PC-3 (cell line): ENCODE measurements at regions not wholly inside any gene's neighbourhood (a gene's known extent, or its start where the extent isn't known, plus 50 kb on each side); places are given as distances from the start of the nearest gene placed in this dataset.
A peak's percentile ranks its signal among the peaks of the same experiment; 100 is the strongest.

Experiments used
- ATAC-seq: fragments of 200-7000 bp; cut with Tn5 transposase; 2 replicates; pipeline ENCODE4 v1.9.1; 2020; ENCODE audit warnings: mild to moderate bottlenecking, moderate library complexity
- BruUV-seq: library from RNA; stranded (reverse); fragments of 400-500 nt; replicated peaks from 2 replicates; lab custom pipeline; 2021; lab: Mats Ljungman, UMichigan
- CTCF ChIA-PET: fragments of 300-600 bp; sonication (Branson Sonifier 250); formaldehyde crosslinking; loops from one replicate; lab custom pipeline; 2022; ENCODE audit warnings: antibody characterized with exemption; lab: Charles Lee
- POLR2A ChIA-PET: fragments of 300-600 bp; sonication (Branson Sonifier 250); formaldehyde crosslinking; loops from one replicate; lab custom pipeline; 2022; ENCODE audit warnings: antibody characterized with exemption; ENCODE audit not compliant: unreplicated experiment; lab: Charles Lee
- DNase-seq: peaks from one replicate; pipeline ENCODE4 v3.0.0-alpha.2; 2015
- H2AFZ ChIP-seq: fragments of 300-600 bp; sonication (generic); 2 replicates; pipeline ENCODE4 v1.6.0; 2016; ENCODE audit warnings: antibody characterized with exemption, low read length
- H3F3A ChIP-seq: fragments of 300-600 bp; sonication (generic); one replicate; pipeline ENCODE4 v1.6.0; 2017; ENCODE audit warnings: antibody characterized with exemption, low read length, control low read depth, mild to moderate bottlenecking; ENCODE audit not compliant: unreplicated experiment
- H3K27ac ChIP-seq: fragments of 300-600 bp; sonication (generic); 2 replicates; pipeline ENCODE4 v1.5.1; 2016; ENCODE audit warnings: mild to moderate bottlenecking, low read length
- H3K27me3 ChIP-seq: fragments of 300-600 bp; sonication (generic); 2 replicates; pipeline ENCODE4 v1.6.1; 2016; ENCODE audit warnings: low read length, mixed read lengths
- H3K36me3 ChIP-seq: fragments of 300-600 bp; sonication (generic); 2 replicates; pipeline ENCODE4 v1.6.1; 2016; ENCODE audit warnings: low read depth, mixed run types, low read length, mixed read lengths
- H3K4me1 ChIP-seq: fragments of 300-600 bp; sonication (generic); 2 replicates; pipeline ENCODE4 v1.5.1; 2016; ENCODE audit warnings: low read length; ENCODE audit not compliant: insufficient read depth
- H3K4me2 ChIP-seq: fragments of 300-600 bp; sonication (generic); 2 replicates; pipeline ENCODE4 v1.6.0; 2016; ENCODE audit warnings: low read length
- H3K4me3 ChIP-seq: fragments of 300-600 bp; sonication (generic); 2 replicates; pipeline ENCODE4 v1.5.1; 2016; ENCODE audit warnings: mild to moderate bottlenecking, low read length, mixed read lengths
- H3K79me2 ChIP-seq: fragments of 300-600 bp; sonication (generic); 2 replicates; pipeline ENCODE4 v1.6.1; 2017; ENCODE audit warnings: low read length, mixed read lengths
- H3K9ac ChIP-seq: fragments of 300-600 bp; sonication (generic); 2 replicates; pipeline ENCODE4 v1.6.0; 2016; ENCODE audit warnings: mild to moderate bottlenecking, low read length
- H3K9me2 ChIP-seq: fragments of 300-600 bp; sonication (generic); replicated peaks from 2 replicates; pipeline ENCODE4 v1.6.1; 2016; ENCODE audit warnings: mixed run types, low read length, mixed read lengths
- H3K9me3 ChIP-seq: fragments of 300-600 bp; sonication (generic); 2 replicates; pipeline ENCODE4 v1.6.1; 2016; ENCODE audit warnings: low read length, mixed read lengths
- H4K20me1 ChIP-seq: fragments of 300-600 bp; sonication (generic); 2 replicates; pipeline ENCODE4 v1.6.1; 2016; ENCODE audit warnings: low read length, mixed read lengths
- EZH2 ChIP-seq: fragments of 300-600 bp; sonication (generic); IDR thresholded peaks from one replicate; pipeline ENCODE4 v1.6.1; 2017; ENCODE audit warnings: antibody characterized with exemption, mild to moderate bottlenecking, low read length; ENCODE audit not compliant: unreplicated experiment
- EZH2phosphoT487 ChIP-seq: fragments of 300-600 bp; sonication (generic); IDR thresholded peaks from 2 replicates; pipeline ENCODE4 v1.6.1; 2018; ENCODE audit warnings: mild to moderate bottlenecking, antibody characterized with exemption, low read length, borderline replicate concordance
- intact Hi-C: fragments of 100-400 bp; cut with micrococcal nuclease; formaldehyde crosslinking; loops from 2 replicates; pipeline ENCODE4 v1.9.0; 2023
- TF ChIP-seq, protein P1 (sequence below): fragments of 300-600 bp; sonication (generic); conservative IDR thresholded peaks from 2 replicates; pipeline ENCODE4 v1.5.1; 2017; ENCODE audit warnings: antibody characterized with exemption, low read depth, mild to moderate bottlenecking, low read length

DNA sequence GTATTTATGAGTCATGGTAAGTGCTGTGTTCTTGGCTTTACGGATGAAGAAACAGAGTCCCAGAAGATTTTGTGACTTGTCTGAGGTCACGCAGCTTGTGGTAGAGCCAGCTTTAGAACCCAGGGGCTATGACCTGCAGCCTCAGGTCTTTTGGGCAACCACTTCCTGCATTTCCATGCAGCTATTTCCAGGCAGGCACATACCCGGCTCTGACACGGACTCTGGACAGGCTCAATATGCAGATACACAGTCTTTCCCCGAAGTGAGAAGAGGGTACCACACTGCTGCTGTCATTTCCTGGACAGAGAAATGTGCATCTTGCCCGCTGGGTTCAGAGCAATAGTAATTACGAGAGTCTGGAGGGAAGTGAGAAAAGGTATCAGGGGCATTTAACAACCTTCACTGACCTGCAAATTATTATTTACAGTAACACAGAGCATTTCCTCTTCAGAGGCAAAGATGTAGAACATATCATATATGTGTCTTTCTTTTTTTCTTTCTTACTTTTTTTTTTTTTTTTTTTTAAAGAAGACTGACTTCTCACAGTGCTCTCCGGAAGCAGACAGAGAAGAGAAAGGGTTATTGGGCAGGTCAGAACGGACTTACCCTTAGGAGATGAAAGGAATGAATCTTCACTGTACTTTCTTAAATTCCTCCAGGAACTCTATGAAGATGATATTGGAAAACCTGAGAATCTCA is 185.1 kb downstream of the CLIC5 start:
- no peaks in the 10 kb centered on the region for H3K9me3 ChIP-seq
- H3K79me2 ChIP-seq: no peaks in the 10 kb centered on the region
- BruUV-seq: no TSS peak
- peak overlapping the region; percentile 22; the same call in 1 of the 2 replicates for H3K4me2 ChIP-seq
- TF ChIP-seq EZH2 (no peak), EZH2phosphoT487 (no peak)
- TF ChIP-seq, protein P1, sequence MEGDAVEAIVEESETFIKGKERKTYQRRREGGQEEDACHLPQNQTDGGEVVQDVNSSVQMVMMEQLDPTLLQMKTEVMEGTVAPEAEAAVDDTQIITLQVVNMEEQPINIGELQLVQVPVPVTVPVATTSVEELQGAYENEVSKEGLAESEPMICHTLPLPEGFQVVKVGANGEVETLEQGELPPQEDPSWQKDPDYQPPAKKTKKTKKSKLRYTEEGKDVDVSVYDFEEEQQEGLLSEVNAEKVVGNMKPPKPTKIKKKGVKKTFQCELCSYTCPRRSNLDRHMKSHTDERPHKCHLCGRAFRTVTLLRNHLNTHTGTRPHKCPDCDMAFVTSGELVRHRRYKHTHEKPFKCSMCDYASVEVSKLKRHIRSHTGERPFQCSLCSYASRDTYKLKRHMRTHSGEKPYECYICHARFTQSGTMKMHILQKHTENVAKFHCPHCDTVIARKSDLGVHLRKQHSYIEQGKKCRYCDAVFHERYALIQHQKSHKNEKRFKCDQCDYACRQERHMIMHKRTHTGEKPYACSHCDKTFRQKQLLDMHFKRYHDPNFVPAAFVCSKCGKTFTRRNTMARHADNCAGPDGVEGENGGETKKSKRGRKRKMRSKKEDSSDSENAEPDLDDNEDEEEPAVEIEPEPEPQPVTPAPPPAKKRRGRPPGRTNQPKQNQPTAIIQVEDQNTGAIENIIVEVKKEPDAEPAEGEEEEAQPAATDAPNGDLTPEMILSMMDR: no peak
- DNase-seq (no peak), ATAC-seq (no peak)
- ChIA-PET POLR2A (no interaction called here), CTCF (no interaction called here)
- H3F3A ChIP-seq: no peaks in the 10 kb centered on the region
- H2AFZ ChIP-seq: no peak overlapping the region; the same call in 1 of the 2 replicates
- no peaks in the 10 kb centered on the region for H3K27me3 ChIP-seq
- H3K9ac ChIP-seq: no peak overlapping the region
- H3K9me2 ChIP-seq: no peaks in the 10 kb centered on the region
- H4K20me1 ChIP-seq: no peaks in the 10 kb centered on the region
- H3K27ac ChIP-seq: no peak overlapping the region
- H3K36me3 ChIP-seq: no peaks in the 10 kb centered on the region
- intact Hi-C loops: no loop called here
- H3K4me1 ChIP-seq: no peaks in the 10 kb centered on the region
- no peak overlapping the region for H3K4me3 ChIP-seq

DNA sequence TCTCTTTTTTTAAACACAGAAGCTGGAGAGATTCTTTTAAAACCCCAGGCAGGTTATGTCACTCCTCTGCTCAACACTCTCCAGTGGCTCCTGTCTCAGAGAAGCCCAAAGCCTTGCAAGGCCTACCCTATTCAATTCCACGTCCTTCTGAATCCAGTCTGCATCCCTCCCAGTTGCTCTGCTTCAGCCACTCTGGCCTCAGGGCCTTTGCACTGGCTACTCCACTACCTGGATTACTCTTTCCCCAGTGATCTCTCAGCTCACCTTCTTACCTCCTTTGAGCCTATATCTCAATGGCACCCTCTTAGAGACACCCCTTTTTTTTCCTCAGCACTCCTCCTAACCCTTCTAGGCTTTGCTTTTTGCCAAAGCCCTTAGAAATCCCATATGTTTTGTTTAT is 185.8 kb downstream of the CLIC5 start:
- CTCF ChIA-PET: no interaction called here
- Histone ChIP-seq H3K9me3 (no peaks in the 10 kb centered on the region), H4K20me1 (no peaks in the 10 kb centered on the region), H3K9ac (no peak overlapping the region), H3K79me2 (no peaks in the 10 kb centered on the region), H3K27me3 (peaks cover under 1% of the 10 kb centered on the region; the same call in 1 of the 2 replicates), H3K4me2 (no peak overlapping the region), H3F3A (no peaks in the 10 kb centered on the region), H3K36me3 (no peaks in the 10 kb centered on the region), H2AFZ (no peak overlapping the region), H3K27ac (no peak overlapping the region), H3K4me3 (no peak overlapping the region), H3K9me2 (no peaks in the 10 kb centered on the region), H3K4me1 (no peaks in the 10 kb centered on the region)
- no peak for TF ChIP-seq EZH2
- intact Hi-C loops: no loop called here
- ATAC-seq (no peak), DNase-seq (no peak)
- POLR2A ChIA-PET: no interaction called here
- BruUV-seq: no TSS peak

DNA sequence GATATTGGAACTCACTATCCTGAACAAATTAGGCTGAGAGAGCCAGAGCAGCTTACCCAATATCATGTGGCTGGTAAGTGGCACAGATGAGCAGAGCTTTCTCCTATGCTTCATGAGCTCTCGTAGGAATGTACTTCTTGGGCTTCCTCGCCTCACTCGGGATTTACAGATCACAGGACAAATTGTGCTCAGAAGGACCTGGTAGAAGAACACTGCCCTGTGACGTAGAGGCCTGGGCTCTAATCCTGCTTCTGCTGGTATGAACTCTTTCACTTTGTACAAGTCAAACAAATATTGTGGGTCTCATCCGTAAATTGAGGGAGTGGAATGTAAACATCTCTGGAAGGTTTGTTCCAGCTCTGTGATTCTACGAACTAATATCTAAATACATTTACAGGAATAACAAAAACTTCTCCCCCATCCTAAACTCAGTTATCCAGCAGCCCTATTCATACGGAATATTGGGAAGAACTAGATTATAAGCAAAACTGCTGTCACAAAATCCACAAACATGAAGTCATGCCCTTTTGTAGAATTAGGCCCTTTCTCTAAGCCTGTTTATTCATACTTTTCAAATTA is 187.6 kb downstream of the CLIC5 start:
- no peaks in the 10 kb centered on the region for H3F3A ChIP-seq
- peaks cover 12% of the 10 kb centered on the region; the same call in 1 of the 2 replicates for H3K27me3 ChIP-seq
- no peak overlapping the region for H2AFZ ChIP-seq
- ChIA-PET POLR2A (no interaction called here), CTCF (interaction anchor here (0.6 to 0.7 kb wide), 2 partner anchors 101 to 102 kb away, joined by 3 to 6 read pairs; no protein-coding TSS in a partner anchor)
- no peak overlapping the region for H3K9ac ChIP-seq
- H3K9me3 ChIP-seq: no peaks in the 10 kb centered on the region
- TF ChIP-seq, protein P1: no peak
- TF ChIP-seq EZH2 (no peak), EZH2phosphoT487 (no peak)
- H4K20me1 ChIP-seq: no peaks in the 10 kb centered on the region
- BruUV-seq: no TSS peak
- H3K27ac ChIP-seq: no peak overlapping the region
- intact Hi-C loops: no loop called here
- H3K4me3 ChIP-seq: no peak overlapping the region
- no peak overlapping the region for H3K4me2 ChIP-seq
- ATAC-seq: no peak
- no peak for DNase-seq
- H3K4me1 ChIP-seq: no peaks in the 10 kb centered on the region
- H3K36me3 ChIP-seq: no peaks in the 10 kb centered on the region
- H3K79me2 ChIP-seq: no peaks in the 10 kb centered on the region
- no peaks in the 10 kb centered on the region for H3K9me2 ChIP-seq
